Neuronal stem cell (in vitro differentiated cells): ENCODE measurements at regions not wholly inside any gene's neighbourhood (a gene's known extent, or its start where the extent isn't known, plus 50 kb on each side); places are given as distances from the start of the nearest gene placed in this dataset.

Experiments used
- DNase-seq: peaks from one replicate; pipeline ENCODE4 v3.0.0-alpha.2; 2013; ENCODE audit warnings: low spot score
- H2AFZ ChIP-seq: one replicate; pipeline ENCODE4 v1.6.1; 2013; ENCODE audit warnings: mild to moderate bottlenecking, low read length, inconsistent platforms
- H2AK5ac ChIP-seq: 2 replicates; pipeline ENCODE4 v1.6.1; 2013; ENCODE audit warnings: low read depth, mild to moderate bottlenecking, inconsistent platforms, low read length, moderate library complexity, mixed read lengths
- H2BK120ac ChIP-seq: 2 replicates; pipeline ENCODE4 v1.6.1; 2013; ENCODE audit warnings: low read depth, mild to moderate bottlenecking, inconsistent platforms, low read length, moderate library complexity, mixed read lengths
- H2BK12ac ChIP-seq: one replicate; pipeline ENCODE4 v1.6.1; 2013; ENCODE audit warnings: low read length, inconsistent platforms
- H2BK15ac ChIP-seq: 2 replicates; pipeline ENCODE4 v1.6.1; 2013; ENCODE audit warnings: mild to moderate bottlenecking, low read length, inconsistent platforms, mixed read lengths
- H2BK5ac ChIP-seq: one replicate; pipeline ENCODE4 v1.6.1; 2013; ENCODE audit warnings: inconsistent platforms, mild to moderate bottlenecking, low read length, moderate library complexity
- H3K14ac ChIP-seq: one replicate; pipeline ENCODE4 v1.6.1; 2013; ENCODE audit warnings: low read length, inconsistent platforms
- H3K18ac ChIP-seq: 2 replicates; pipeline ENCODE4 v1.6.1; 2013; ENCODE audit warnings: low read length, inconsistent platforms
- H3K23ac ChIP-seq: 2 replicates; pipeline ENCODE4 v1.6.1; 2013; ENCODE audit warnings: low read depth, mild to moderate bottlenecking, mixed read lengths, low read length, inconsistent platforms; ENCODE audit not compliant: poor library complexity
- H3K27ac ChIP-seq: replicated peaks from 3 replicates; pipeline ENCODE4 v1.5.1; 2013; ENCODE audit warnings: low read length, inconsistent platforms
- H3K27me3 ChIP-seq, 3 experiments: 2 replicates each; pipeline ENCODE4 v1.6.1; 2013; ENCODE audit warnings: low read length in 3 of 3, mild to moderate bottlenecking in 2 of 3, inconsistent platforms in 1 of 3, low read depth in 1 of 3, mixed read lengths in 1 of 3, moderate library complexity in 1 of 3; ENCODE audit not compliant: control insufficient read depth in 3 of 3, insufficient read depth in 3 of 3
- H3K36me3 ChIP-seq, 2 donors: replicated peaks in 1 of 2; 2 replicates each; pipeline ENCODE4 v1.6.1; 2013; ENCODE audit warnings: low read length in 2 of 2; ENCODE audit not compliant: control insufficient read depth in 2 of 2, insufficient read depth in 2 of 2
- H3K4ac ChIP-seq: 2 replicates; pipeline ENCODE4 v1.6.1; 2013; ENCODE audit warnings: inconsistent platforms, mild to moderate bottlenecking, low read length, moderate library complexity
- H3K4me1 ChIP-seq, 2 donors: 1 replicate in 1 of 2; 2 replicates in 1 of 2; pipeline ENCODE4 v1.6.1; 2013; ENCODE audit warnings: low read length in 2 of 2, low read depth in 1 of 2; ENCODE audit not compliant: control insufficient read depth in 2 of 2, insufficient read depth in 1 of 2
- H3K4me2 ChIP-seq: one replicate; pipeline ENCODE4 v1.6.1; 2013; ENCODE audit warnings: mild to moderate bottlenecking, low read length, inconsistent platforms; ENCODE audit not compliant: insufficient read depth, poor library complexity, severe bottlenecking
- H3K4me3 ChIP-seq, 2 donors: 2 replicates each; pipeline ENCODE4 v1.5.1; 2013; ENCODE audit warnings: low read length in 2 of 2, mild to moderate bottlenecking in 2 of 2, inconsistent platforms in 1 of 2, moderate library complexity in 1 of 2
- H3K79me1 ChIP-seq: one replicate; pipeline ENCODE4 v1.6.1; 2013; ENCODE audit warnings: low read depth, mild to moderate bottlenecking, inconsistent platforms, low read length, moderate library complexity
- H3K9ac ChIP-seq: one replicate; pipeline ENCODE4 v1.6.1; 2013; ENCODE audit warnings: mild to moderate bottlenecking, low read depth, low read length, inconsistent platforms; ENCODE audit not compliant: poor library complexity
- H3K9me3 ChIP-seq, 2 donors: replicated peaks in 1 of 2; 2 replicates each; pipeline versions ENCODE3 to v1.6.1; 2013; ENCODE audit warnings: low read length in 2 of 2, mild to moderate bottlenecking in 2 of 2, inconsistent platforms in 1 of 2, low read depth in 1 of 2, mixed read lengths in 1 of 2, moderate library complexity in 1 of 2; ENCODE audit not compliant: control insufficient read depth in 2 of 2, insufficient read depth in 1 of 2
- H4K8ac ChIP-seq: one replicate; pipeline ENCODE4 v1.6.1; 2013; ENCODE audit warnings: low read depth, mild to moderate bottlenecking, inconsistent platforms, low read length, moderate library complexity
- H4K91ac ChIP-seq: one replicate; pipeline ENCODE4 v1.6.1; 2013; ENCODE audit warnings: low read length, low read depth, mild to moderate bottlenecking, inconsistent platforms; ENCODE audit not compliant: poor library complexity
- WGBS, 2 donors: extraction: QIAGEN DNeasy Blood & Tissue Kit; methylation state at CpG; one replicate each; pipeline ENCODE4 v1.1.7; 2013; ENCODE audit warnings: missing lambda C conversion rate in 2 of 2, mixed read lengths in 1 of 2; ENCODE audit not compliant: insufficient read length in 2 of 2, insufficient replicate concordance in 1 of 2; ENCODE audit errors: extremely low coverage in 2 of 2; 5-methylcytosine and 5-hydroxymethylcytosine counted together

DNA sequence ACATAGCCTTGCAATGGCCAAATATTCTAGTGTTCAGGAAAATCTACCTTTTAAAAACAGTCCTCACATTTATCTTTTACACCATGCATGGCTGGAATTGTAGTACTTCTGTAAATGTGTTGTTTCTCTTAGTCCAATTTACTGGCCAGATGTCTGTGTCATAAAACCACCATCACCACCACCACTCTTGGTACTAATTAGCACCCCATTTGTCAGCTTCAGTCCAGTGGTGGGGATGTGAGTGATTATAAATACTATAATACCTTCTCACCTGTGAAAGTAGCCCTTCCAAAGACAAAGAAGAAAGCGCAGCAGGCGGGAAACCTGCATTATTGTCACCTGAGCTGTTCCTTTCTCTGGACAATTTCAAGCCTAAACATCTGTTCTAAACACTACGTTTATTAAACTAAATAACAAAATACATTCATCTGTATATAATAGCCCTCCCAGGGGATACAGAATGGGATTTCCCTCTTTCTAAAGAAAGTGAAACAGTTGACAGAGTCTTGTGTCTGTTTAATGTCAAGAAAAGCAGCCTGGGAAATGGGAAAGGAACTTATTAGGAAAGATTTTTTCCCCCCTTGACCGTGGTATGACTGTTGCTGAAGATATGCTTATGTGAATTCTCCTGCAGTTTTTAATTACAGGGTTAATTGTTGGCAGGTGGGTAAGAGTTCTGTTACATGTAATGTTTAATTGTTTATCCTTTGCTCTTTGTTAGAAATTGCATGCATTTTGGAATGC is 144.5 kb upstream of the NUDT12 start:
- no peak for DNase-seq
- WGBS, 2 donors: no CpG with 5 or more reads among the region's 4 CpGs
- no peak overlapping the region for H3K27ac ChIP-seq
- H4K91ac ChIP-seq: no peak overlapping the region
- H2BK120ac ChIP-seq: no peak overlapping the region
- H3K14ac ChIP-seq: no peak overlapping the region
- H2AFZ ChIP-seq: no peak overlapping the region
- no peak overlapping the region for H3K4me3 ChIP-seq
- no peaks in the 10 kb centered on the region for H3K27me3 ChIP-seq
- H2BK12ac ChIP-seq: no peak overlapping the region
- no peaks in the 10 kb centered on the region for H3K4me1 ChIP-seq
- no peak overlapping the region for H3K23ac ChIP-seq
- H3K36me3 ChIP-seq: no peaks in the 10 kb centered on the region
- H3K4me2 ChIP-seq: no peak overlapping the region
- H2BK15ac ChIP-seq: no peak overlapping the region
- no peak overlapping the region for H3K18ac ChIP-seq
- no peak overlapping the region for H3K9ac ChIP-seq
- no peak overlapping the region for H2BK5ac ChIP-seq
- no peak overlapping the region for H3K4ac ChIP-seq
- no peak overlapping the region for H4K8ac ChIP-seq
- H3K9me3 ChIP-seq: no peaks in the 10 kb centered on the region
- H2AK5ac ChIP-seq: no peak overlapping the region
- no peaks in the 10 kb centered on the region for H3K79me1 ChIP-seq

DNA sequence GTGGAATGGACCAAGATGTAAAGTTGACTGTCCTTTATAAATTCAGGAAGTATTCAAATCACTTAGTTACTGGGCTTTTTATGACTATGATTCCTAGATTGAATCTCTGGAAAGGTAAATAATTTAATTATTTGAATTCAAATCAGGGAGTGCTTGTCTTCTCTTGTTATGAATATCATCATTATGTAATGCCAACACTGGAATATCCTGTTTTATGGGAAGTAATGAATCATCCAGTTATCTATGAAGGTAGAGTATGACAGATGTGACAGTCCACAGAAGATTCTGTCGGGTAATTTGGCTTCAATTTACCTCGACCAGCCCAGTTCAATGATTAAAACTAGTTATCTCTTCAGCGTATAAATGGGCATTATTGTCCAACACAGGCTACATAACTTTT is 141.0 kb upstream of the NUDT12 start:
- Histone ChIP-seq H3K4me2 (no peak overlapping the region), H3K27me3 (no peaks in the 10 kb centered on the region), H3K4me3 (no peak overlapping the region), H2BK120ac (no peak overlapping the region), H3K9me3 (no peaks in the 10 kb centered on the region), H2AFZ (no peak overlapping the region), H2AK5ac (no peak overlapping the region), H3K9ac (no peak overlapping the region), H4K8ac (no peak overlapping the region), H3K36me3 (no peaks in the 10 kb centered on the region), H3K23ac (no peak overlapping the region), H2BK12ac (no peak overlapping the region), H3K14ac (no peak overlapping the region), H3K18ac (no peak overlapping the region), H3K79me1 (no peaks in the 10 kb centered on the region), H2BK5ac (no peak overlapping the region), H3K4ac (no peak overlapping the region), H3K4me1 (no peaks in the 10 kb centered on the region), H4K91ac (no peak overlapping the region), H2BK15ac (no peak overlapping the region), H3K27ac (no peak overlapping the region)
- DNase-seq: no peak
- no CpG with 5 or more reads among the region's 3 CpGs for WGBS, 2 donors

DNA sequence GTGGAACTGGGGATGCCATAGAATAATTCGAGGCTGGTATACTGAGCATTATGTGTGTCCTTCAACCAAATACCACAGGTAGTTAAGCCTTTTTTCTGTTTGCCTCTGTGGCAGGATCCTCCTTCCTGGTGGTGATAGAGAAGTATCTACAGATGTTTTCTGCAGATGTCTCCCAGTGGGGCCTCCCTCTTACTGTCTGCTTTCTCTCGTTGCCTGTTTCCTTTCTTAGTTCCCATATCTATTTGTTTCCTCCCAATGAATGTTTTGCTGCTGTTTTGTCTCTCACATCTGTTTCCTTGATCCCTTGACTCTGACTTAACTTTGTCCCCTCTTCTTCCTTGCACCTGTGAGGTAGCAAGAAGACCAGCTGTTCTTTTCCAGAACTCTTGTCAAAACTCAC is 130.9 kb upstream of the NUDT12 start:
- Histone ChIP-seq H3K4me1 (peaks cover 0 to 1% of the 10 kb centered on the region in 2 donors), H2BK120ac (no peak overlapping the region), H3K9ac (no peak overlapping the region), H3K4me2 (no peak overlapping the region), H2AFZ (no peak overlapping the region), H3K14ac (no peak overlapping the region), H3K4me3 (no peak overlapping the region), H2BK5ac (no peak overlapping the region), H2BK12ac (no peak overlapping the region), H3K18ac (no peak overlapping the region), H3K9me3 (no peaks in the 10 kb centered on the region), H3K27ac (no peak overlapping the region), H2AK5ac (no peak overlapping the region), H3K4ac (no peak overlapping the region), H3K27me3 (no peaks in the 10 kb centered on the region), H3K23ac (no peak overlapping the region), H3K79me1 (no peaks in the 10 kb centered on the region), H2BK15ac (no peak overlapping the region), H4K91ac (no peak overlapping the region), H3K36me3 (no peaks in the 10 kb centered on the region), H4K8ac (no peak overlapping the region)
- WGBS, 2 donors: no CpG with 5 or more reads among the region's 2 CpGs
- DNase-seq: no peak

DNA sequence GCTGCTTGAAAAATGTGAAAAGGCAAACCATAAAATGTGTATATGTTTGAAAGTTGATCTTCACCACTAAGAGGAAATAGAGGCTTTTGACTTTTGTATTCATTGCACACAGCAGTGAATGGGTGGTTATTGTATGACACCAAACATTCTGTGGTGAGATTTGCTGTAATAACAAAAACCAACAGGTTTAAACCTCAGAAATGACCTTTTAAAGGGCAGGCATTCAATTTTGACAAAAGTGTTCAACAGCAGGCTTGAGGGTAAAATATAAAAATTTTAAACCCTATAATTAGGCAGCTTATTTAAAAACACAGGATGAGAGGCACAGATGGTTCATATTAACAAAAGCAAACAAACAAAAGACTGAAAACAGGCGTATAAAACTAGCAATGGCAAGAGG is 128.1 kb upstream of the NUDT12 start:
- H3K23ac ChIP-seq: no peak overlapping the region
- WGBS, 2 donors: no CpG with 5 or more reads among the region's 1 CpG
- H3K36me3 ChIP-seq: no peaks in the 10 kb centered on the region
- peaks cover 0 to 1% of the 10 kb centered on the region in 2 donors for H3K4me1 ChIP-seq
- H3K4ac ChIP-seq: no peak overlapping the region
- H3K4me2 ChIP-seq: no peak overlapping the region
- H2AK5ac ChIP-seq: no peak overlapping the region
- no peaks in the 10 kb centered on the region for H3K9me3 ChIP-seq
- H2AFZ ChIP-seq: no peak overlapping the region
- H2BK5ac ChIP-seq: no peak overlapping the region
- H2BK15ac ChIP-seq: no peak overlapping the region
- no peak for DNase-seq
- H3K27me3 ChIP-seq: no peaks in the 10 kb centered on the region
- no peak overlapping the region for H2BK12ac ChIP-seq
- H3K14ac ChIP-seq: no peak overlapping the region
- H3K18ac ChIP-seq: no peak overlapping the region
- no peak overlapping the region for H3K9ac ChIP-seq
- H3K79me1 ChIP-seq: no peaks in the 10 kb centered on the region
- no peak overlapping the region for H3K27ac ChIP-seq
- no peak overlapping the region for H3K4me3 ChIP-seq
- no peak overlapping the region for H2BK120ac ChIP-seq
- H4K8ac ChIP-seq: no peak overlapping the region
- H4K91ac ChIP-seq: no peak overlapping the region
